H4 (cell line): ENCODE measurements at regions not wholly inside any gene's neighbourhood (a gene's known extent, or its start where the extent isn't known, plus 50 kb on each side); places are given as distances from the start of the nearest gene placed in this dataset.

Experiments
- DNase-seq: peaks from one replicate; pipeline ENCODE4 v3.0.0-alpha.2; 2015; ENCODE audit warnings: low spot score

GRCh38 chr11:109858152-109858551 is 235.0 kb upstream of the ZC3H12C start:
- no peak for DNase-seq

GRCh38 chr11:109859045-109859724 is 234.0 kb upstream of the ZC3H12C start:
- DNase-seq, result no peak

GRCh38 chr11:109862835-109863234 is 230.4 kb upstream of the ZC3H12C start:
- no peak for DNase-seq

- no peak for DNase-seq
Observed at GRCh38 chr11:109864151-109864661, 229.0 kb upstream of the ZC3H12C start.

GRCh38 chr11:109864834-109865547 is 228.2 kb upstream of the ZC3H12C start:
- DNase-seq, result no peak

GRCh38 chr11:109865548-109866186 is 227.5 kb upstream of the ZC3H12C start:
- DNase-seq, result peak; percentile 28

- DNase-seq, result no peak
Observed at GRCh38 chr11:109867784-109868183, 225.4 kb upstream of the ZC3H12C start.

GRCh38 chr11:109869536-109869935 is 223.7 kb upstream of the ZC3H12C start:
- no peak for DNase-seq

GRCh38 chr11:109870297-109870696 is 222.9 kb upstream of the ZC3H12C start:
- no peak for DNase-seq

- no peak for DNase-seq
Observed at GRCh38 chr11:109877043-109877442, 216.1 kb upstream of the ZC3H12C start.

GRCh38 chr11:109884501-109884900 is 208.7 kb upstream of the ZC3H12C start:
- no peak for DNase-seq

GRCh38 chr11:109885006-109885405 is 208.2 kb upstream of the ZC3H12C start:
- no peak for DNase-seq

GRCh38 chr11:109892321-109892794 is 200.8 kb upstream of the ZC3H12C start:
- no peak for DNase-seq

GRCh38 chr11:109894242-109894641 is 198.9 kb upstream of the ZC3H12C start:
- no peak for DNase-seq

GRCh38 chr11:109898592-109898991 is 194.6 kb upstream of the ZC3H12C start:
- DNase-seq, result no peak

- no peak for DNase-seq
Observed at GRCh38 chr11:109902764-109903433, 190.3 kb upstream of the ZC3H12C start.

GRCh38 chr11:109911488-109911887 is 181.7 kb upstream of the ZC3H12C start:
- no peak for DNase-seq

- DNase-seq, result no peak
Observed at GRCh38 chr11:109914038-109914437, 179.2 kb upstream of the ZC3H12C start.

- DNase-seq, result peak; percentile 17
Observed at GRCh38 chr11:109914809-109915653, 178.2 kb upstream of the ZC3H12C start.

- no peak for DNase-seq
Observed at GRCh38 chr11:109926941-109927340, 166.3 kb upstream of the ZC3H12C start.

- no peak for DNase-seq
Observed at GRCh38 chr11:109929308-109929707, 163.9 kb upstream of the ZC3H12C start.
